HepG2 (cell line): ENCODE measurements at regions not wholly inside any gene's neighbourhood (a gene's known extent, or its start where the extent isn't known, plus 50 kb on each side); places are given as distances from the start of the nearest gene placed in this dataset.

Experiments used
- ATAC-seq: fragments of 200-7000 bp; cut with Tn5 transposase; 3 replicates; pipeline ENCODE4 v1.9.1; 2020; ENCODE audit warnings: mild to moderate bottlenecking, moderate library complexity
- BruUV-seq: library from RNA; stranded (reverse); fragments of 400-500 nt; replicated peaks from 2 replicates; lab custom pipeline; 2021; lab: Mats Ljungman, UMichigan
- CTCF ChIA-PET: fragments of 300-600 bp; formaldehyde crosslinking; extraction: SDS; loops from one replicate; lab custom pipeline; 2021; ENCODE audit warnings: low total read pairs, inconsistent platforms, low intra/inter-chr PET ratio; lab: Yijun Ruan, JAX
- POLR2A ChIA-PET: fragments of 350-600 bp; sonication (Branson Sonifier 250); formaldehyde crosslinking; loops from one replicate; lab custom pipeline; 2020; ENCODE audit warnings: antibody characterized with exemption, inconsistent platforms; lab: Yijun Ruan, JAX
- DNase-seq: peaks from one replicate; pipeline ENCODE4 v3.0.0-alpha.2; 2015; ENCODE audit warnings: low spot score
- FAIRE-seq: peaks from 3 replicates; lab custom pipeline; 2011; peaks lifted over from hg19 to GRCh38; lab: Jason Lieb, UNC
- H2AFZ ChIP-seq: one replicate; pipeline ENCODE4 v1.6.1; 2011; ENCODE audit warnings: low read length, inconsistent platforms
- H3K27ac ChIP-seq: fragments of 300-600 bp; 3 replicates; pipeline ENCODE4 v1.8.0; 2011; ENCODE audit warnings: mixed run types, mild to moderate bottlenecking, mixed read lengths, low read length, inconsistent platforms; ENCODE audit not compliant: insufficient read depth; ENCODE audit errors: extremely low read length
- H3K27me3 ChIP-seq, 2 experiments: fragments of 200-600 bp in 1 of 2; 2 replicates in 1 of 2; 3 replicates in 1 of 2; pipeline versions ENCODE4 v1.6.0 to v1.8.0; 2011; ENCODE audit warnings: low read length in 2 of 2, mild to moderate bottlenecking in 2 of 2, moderate library complexity in 2 of 2, inconsistent platforms in 1 of 2; ENCODE audit not compliant: insufficient read depth in 2 of 2, control insufficient read depth in 1 of 2
- H3K36me3 ChIP-seq, 2 experiments: fragments of 200-600 bp in 1 of 2; replicated peaks in 1 of 2; 2 replicates in 1 of 2; 3 replicates in 1 of 2; pipeline versions ENCODE4 v1.5.1 to v1.8.0; 2011; ENCODE audit warnings: low read length in 2 of 2, inconsistent platforms in 1 of 2; ENCODE audit not compliant: insufficient read depth in 2 of 2, control insufficient read depth in 1 of 2
- H3K4me1 ChIP-seq: 2 replicates; pipeline ENCODE4 v1.5.1; 2012; ENCODE audit warnings: low read length, inconsistent platforms; ENCODE audit not compliant: insufficient read depth
- H3K4me2 ChIP-seq: 2 replicates; pipeline ENCODE4 v1.6.0; 2011; ENCODE audit warnings: low read depth, low read length, inconsistent platforms
- H3K4me3 ChIP-seq, 3 experiments: fragments of 200-600 bp in 1 of 3; sonication (generic), shearing (Covaris generic) in 1 of 3; replicated peaks in 1 of 3; 2 replicates each; pipeline ENCODE4 v1.5.1; 2011 to 2016; ENCODE audit warnings: low read length in 3 of 3, inconsistent platforms in 2 of 3, low read depth in 2 of 3, mild to moderate bottlenecking in 2 of 3, control low read depth in 1 of 3, mixed read lengths in 1 of 3; ENCODE audit not compliant: insufficient read depth in 1 of 3
- H3K79me2 ChIP-seq: one replicate; pipeline ENCODE4 v1.6.1; 2011; ENCODE audit warnings: low read length, inconsistent platforms; ENCODE audit not compliant: insufficient read depth
- H3K9ac ChIP-seq: 2 replicates; pipeline ENCODE4 v1.6.0; 2011; ENCODE audit warnings: mild to moderate bottlenecking, low read depth, low read length, inconsistent platforms; ENCODE audit not compliant: insufficient read depth
- H3K9me3 ChIP-seq: 2 replicates; pipeline ENCODE4 v1.5.1; 2012; ENCODE audit warnings: mild to moderate bottlenecking, low read length
- H4K20me1 ChIP-seq: 2 replicates; pipeline ENCODE4 v1.6.0; 2011; ENCODE audit warnings: inconsistent platforms, mild to moderate bottlenecking, low read length, moderate library complexity; ENCODE audit not compliant: insufficient read depth
- ARID2 ChIP-seq: sonication (generic); formaldehyde crosslinking; IDR thresholded peaks from 2 replicates; pipeline ENCODE4 v1.8.1; 2022; ENCODE audit warnings: mild to moderate bottlenecking, missing genetic modification reagents, borderline replicate concordance
- FOSL2 ChIP-seq: sonication (generic); formaldehyde crosslinking; IDR thresholded peaks from 2 replicates; pipeline ENCODE4 v1.4.0; 2020; ENCODE audit warnings: missing genetic modification reagents
- MYNN ChIP-seq: sonication (generic); formaldehyde crosslinking; IDR thresholded peaks from 2 replicates; pipeline ENCODE4 v1.4.0; 2020; ENCODE audit warnings: mild to moderate bottlenecking, low read depth, missing genetic modification reagents
- REPIN1 ChIP-seq: sonication (generic); formaldehyde crosslinking; IDR thresholded peaks from 2 replicates; pipeline ENCODE4 v1.8.0; 2022; ENCODE audit warnings: missing genetic modification reagents, low read depth, mild to moderate bottlenecking, borderline replicate concordance
- SUZ12 ChIP-seq: fragments of 150-350 bp; IDR thresholded peaks from 2 replicates; pipeline ENCODE4 v1.6.1; 2014; ENCODE audit warnings: low read depth, low read length
- TEAD3 ChIP-seq: optimal IDR thresholded peaks from 2 replicates; pipeline ENCODE3; 2016; ENCODE audit warnings: borderline replicate concordance
- ZBTB46 ChIP-seq: sonication (generic); formaldehyde crosslinking; IDR thresholded peaks from 2 replicates; pipeline ENCODE4 v1.4.0; 2020; ENCODE audit warnings: mild to moderate bottlenecking, missing genetic modification reagents, borderline replicate concordance
- ZKSCAN1 ChIP-seq: fragments of 150-350 bp; IDR thresholded peaks from 2 replicates; pipeline ENCODE4 v1.6.1; 2014; ENCODE audit warnings: low read length
- ZKSCAN5 ChIP-seq: sonication (generic); formaldehyde crosslinking; IDR thresholded peaks from 2 replicates; pipeline ENCODE4 v1.5.1; 2020; ENCODE audit warnings: mild to moderate bottlenecking, missing genetic modification reagents
- ZNF337 ChIP-seq: sonication (generic); formaldehyde crosslinking; IDR thresholded peaks from 2 replicates; pipeline ENCODE4 v1.5.1; 2020; ENCODE audit warnings: missing genetic modification reagents, low read depth, mild to moderate bottlenecking, borderline replicate concordance
- ZNF557 ChIP-seq: sonication (generic); formaldehyde crosslinking; IDR thresholded peaks from 2 replicates; pipeline ENCODE4 v1.4.0; 2020; ENCODE audit warnings: missing genetic modification reagents
- ZNF577 ChIP-seq: sonication (generic); formaldehyde crosslinking; IDR thresholded peaks from 2 replicates; pipeline ENCODE4 v1.4.0; 2020; ENCODE audit warnings: mild to moderate bottlenecking, low read depth, missing genetic modification reagents, borderline replicate concordance
- ZNF674 ChIP-seq: sonication (generic); formaldehyde crosslinking; IDR thresholded peaks from 2 replicates; pipeline ENCODE4 v1.5.0; 2020; ENCODE audit warnings: low read depth, mild to moderate bottlenecking, missing genetic modification reagents
- ZZZ3 ChIP-seq: sonication (generic); formaldehyde crosslinking; IDR thresholded peaks from 2 replicates; pipeline ENCODE4 v1.4.0; 2020; ENCODE audit warnings: missing genetic modification reagents, mild to moderate bottlenecking, borderline replicate concordance
- WGBS: methylation state at CpG from one replicate; pipeline ENCODE4 v1.1.6; 2017; ENCODE audit warnings: low lambda C conversion rate; 5-methylcytosine and 5-hydroxymethylcytosine counted together
- in situ Hi-C: cut with HindIII; loops from 2 replicates; pipeline ENCODE4 v1.10.0; 2017; ENCODE audit warnings: low pct_unique_long_range_greater_than_20kb; ENCODE audit not compliant: extremely low pct_ligation_motif_present
- intact Hi-C: fragments of 100-400 bp; cut with micrococcal nuclease; formaldehyde crosslinking; loops from one replicate; pipeline ENCODE4 v1.10.0; 2022; ENCODE audit not compliant: unreplicated experiment
- TF ChIP-seq, protein P1 (sequence below): sonication (generic); formaldehyde crosslinking; IDR thresholded peaks from 2 replicates; pipeline ENCODE4 v1.5.0; 2020; ENCODE audit warnings: missing genetic modification reagents
- TF ChIP-seq, protein P2 (sequence below): sonication (generic); formaldehyde crosslinking; IDR thresholded peaks from 2 replicates; pipeline ENCODE4 v1.4.0; 2020; ENCODE audit warnings: low read depth, mild to moderate bottlenecking, missing genetic modification reagents
- TF ChIP-seq, protein P3 (sequence below): sonication (generic); formaldehyde crosslinking; IDR thresholded peaks from 2 replicates; pipeline ENCODE4 v1.8.0; 2022; ENCODE audit warnings: mild to moderate bottlenecking, missing genetic modification reagents, borderline replicate concordance

DNA sequence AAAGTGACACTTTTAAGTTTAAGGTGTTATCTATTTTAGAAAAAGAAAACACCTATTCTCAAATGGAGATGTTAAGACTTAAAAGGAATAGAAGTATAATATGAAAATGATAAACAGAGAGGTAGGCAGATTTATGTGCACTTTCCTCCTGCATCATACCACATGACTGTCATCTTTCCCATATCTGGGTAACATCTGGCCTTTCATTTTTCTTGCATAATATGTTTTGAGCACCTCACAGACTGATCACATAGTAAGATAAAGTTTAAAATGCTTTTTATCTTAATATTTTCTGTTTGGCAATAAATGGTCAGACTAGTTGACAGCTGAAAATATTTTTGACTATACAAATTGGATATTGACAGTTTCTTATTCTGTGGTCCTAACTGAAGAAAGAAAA lies 1852.1 kb upstream of the PIK3C3 start (continued):
- TF ChIP-seq, protein P1, sequence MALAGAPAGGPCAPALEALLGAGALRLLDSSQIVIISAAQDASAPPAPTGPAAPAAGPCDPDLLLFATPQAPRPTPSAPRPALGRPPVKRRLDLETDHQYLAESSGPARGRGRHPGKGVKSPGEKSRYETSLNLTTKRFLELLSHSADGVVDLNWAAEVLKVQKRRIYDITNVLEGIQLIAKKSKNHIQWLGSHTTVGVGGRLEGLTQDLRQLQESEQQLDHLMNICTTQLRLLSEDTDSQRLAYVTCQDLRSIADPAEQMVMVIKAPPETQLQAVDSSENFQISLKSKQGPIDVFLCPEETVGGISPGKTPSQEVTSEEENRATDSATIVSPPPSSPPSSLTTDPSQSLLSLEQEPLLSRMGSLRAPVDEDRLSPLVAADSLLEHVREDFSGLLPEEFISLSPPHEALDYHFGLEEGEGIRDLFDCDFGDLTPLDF (CRISPR knock-in tag) = no peak
- TF ChIP-seq SUZ12 (no peak), ZNF674 (no peak)

DNA sequence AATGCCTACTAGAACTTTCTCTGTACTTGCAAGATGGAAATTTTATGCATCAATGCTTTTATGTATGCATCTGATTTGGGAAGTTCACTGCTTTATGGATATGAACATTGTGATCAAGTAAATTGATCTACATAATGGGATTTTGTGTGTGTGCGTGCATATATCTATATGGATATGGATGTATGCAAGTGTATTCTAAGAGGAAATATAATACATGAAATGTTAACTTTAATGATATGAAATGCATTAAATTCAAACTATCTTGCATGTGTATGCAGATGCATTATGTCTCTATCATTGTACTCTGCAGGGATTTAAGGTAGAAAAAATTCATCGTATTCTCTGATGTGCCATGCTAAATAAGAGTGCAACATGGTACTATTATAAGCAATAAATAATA lies 1855.4 kb upstream of the PIK3C3 start:
- Histone ChIP-seq H3K4me1 (no peaks in the 10 kb centered on the region), H4K20me1 (no peaks in the 10 kb centered on the region), H3K79me2 (no peaks in the 10 kb centered on the region), H3K9me3 (no peaks in the 10 kb centered on the region), H2AFZ (no peak overlapping the region), H3K9ac (no peak overlapping the region), H3K4me2 (no peak overlapping the region), H3K36me3 (no peaks in the 10 kb centered on the region), H3K27ac (no peak overlapping the region), H3K4me3 (no peak overlapping the region), H3K27me3 (no peaks in the 10 kb centered on the region; a peak in 1 of 5 replicates)
- BruUV-seq = no TSS peak
- WGBS = 0% methylated on average over 2 of the region's 2 CpGs
- ChIA-PET CTCF (no interaction called here), POLR2A (no interaction called here)
- no peak for ATAC-seq
- DNase-seq = no peak
- intact Hi-C loops (no loop called here), in situ Hi-C loops (no loop called here)
- FAIRE-seq = no peak
- TF ChIP-seq MYNN (no peak), ZNF337 (no peak), ZBTB46 (CRISPR knock-in tag) (no peak), TEAD3 (CRISPR knock-in tag) (no peak), ZKSCAN5 (no peak), FOSL2 (no peak), ARID2 (CRISPR knock-in tag) (no peak), ZNF577 (CRISPR knock-in tag) (no peak), ZNF557 (no peak), ZZZ3 (CRISPR knock-in tag) (no peak), REPIN1 (no peak), ZKSCAN1 (no peak)
- TF ChIP-seq, protein P2, sequence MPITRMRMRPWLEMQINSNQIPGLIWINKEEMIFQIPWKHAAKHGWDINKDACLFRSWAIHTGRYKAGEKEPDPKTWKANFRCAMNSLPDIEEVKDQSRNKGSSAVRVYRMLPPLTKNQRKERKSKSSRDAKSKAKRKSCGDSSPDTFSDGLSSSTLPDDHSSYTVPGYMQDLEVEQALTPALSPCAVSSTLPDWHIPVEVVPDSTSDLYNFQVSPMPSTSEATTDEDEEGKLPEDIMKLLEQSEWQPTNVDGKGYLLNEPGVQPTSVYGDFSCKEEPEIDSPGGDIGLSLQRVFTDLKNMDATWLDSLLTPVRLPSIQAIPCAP (CRISPR knock-in tag) = no peak
- TF ChIP-seq, protein P3, sequence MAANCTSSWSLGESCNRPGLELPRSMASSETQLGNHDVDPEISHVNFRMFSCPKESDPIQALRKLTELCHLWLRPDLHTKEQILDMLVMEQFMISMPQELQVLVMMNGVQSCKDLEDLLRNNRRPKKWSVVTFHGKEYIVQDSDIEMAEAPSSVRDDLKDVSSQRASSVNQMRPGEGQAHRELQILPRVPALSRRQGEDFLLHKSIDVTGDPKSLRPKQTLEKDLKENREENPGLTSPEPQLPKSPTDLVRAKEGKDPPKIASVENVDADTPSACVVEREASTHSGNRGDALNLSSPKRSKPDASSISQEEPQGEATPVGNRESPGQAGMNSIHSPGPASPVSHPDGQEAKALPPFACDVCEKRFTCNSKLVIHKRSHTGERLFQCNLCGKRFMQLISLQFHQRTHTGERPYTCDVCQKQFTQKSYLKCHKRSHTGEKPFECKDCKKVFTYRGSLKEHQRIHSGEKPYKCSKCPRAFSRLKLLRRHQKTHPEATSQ (CRISPR knock-in tag) = no peak
